GM12878 (cell line): ENCODE measurements at regions not wholly inside any gene's neighbourhood (a gene's known extent, or its start where the extent isn't known, plus 50 kb on each side); places are given as distances from the start of the nearest gene placed in this dataset.
A peak's percentile ranks its signal among the peaks of the same experiment; 100 is the strongest.

Experiments used
- ATF7 ChIP-seq: fragments of 450-650 bp; IDR thresholded peaks from 2 replicates; pipeline ENCODE4 v1.6.1; 2016; ENCODE audit warnings: low read depth, mild to moderate bottlenecking
- BACH1 ChIP-seq: fragments of 450-650 bp; IDR thresholded peaks from 2 replicates; pipeline ENCODE4 v1.6.1; 2017; ENCODE audit warnings: mild to moderate bottlenecking, borderline replicate concordance
- BCL3 ChIP-seq: IDR thresholded peaks from 2 replicates; pipeline ENCODE4 v1.6.1; 2011; ENCODE audit warnings: borderline replicate concordance, low read depth, mild to moderate bottlenecking, moderate library complexity, low read length; ENCODE audit not compliant: insufficient read depth, poor library complexity, severe bottlenecking
- CBFB ChIP-seq: IDR thresholded peaks from 2 replicates; pipeline ENCODE4 v1.6.1; 2016; ENCODE audit warnings: antibody characterized with exemption, low read depth
- CHD2 ChIP-seq: IDR thresholded peaks from 2 replicates; pipeline ENCODE4 v1.6.1; 2011; ENCODE audit warnings: low read depth, low read length, improper control_type of control experiment, borderline replicate concordance
- EGR1 ChIP-seq, 2 experiments: IDR thresholded peaks; 1 replicate in 1 of 2; 2 replicates in 1 of 2; pipeline ENCODE4 v1.6.1; 2011 to 2012; ENCODE audit warnings: low read depth in 2 of 2, low read length in 2 of 2, borderline replicate concordance in 1 of 2, mild to moderate bottlenecking in 1 of 2, moderate library complexity in 1 of 2
- ETV6 ChIP-seq, 2 experiments: fragments of 450-650 bp in 1 of 2; IDR thresholded peaks in 1 of 2; conservative IDR thresholded peaks in 1 of 2; 2 replicates each; pipeline ENCODE4 v1.6.1; 2014; ENCODE audit warnings: antibody characterized with exemption in 1 of 2, borderline replicate concordance in 1 of 2, low read depth in 1 of 2, mild to moderate bottlenecking in 1 of 2, moderate library complexity in 1 of 2
- HDAC2 ChIP-seq: fragments of 200-600 bp; sonication (generic); IDR thresholded peaks from 2 replicates; pipeline ENCODE4 v1.6.1; 2017
- RB1 ChIP-seq: fragments of 450-650 bp; formaldehyde crosslinking; IDR thresholded peaks from 2 replicates; pipeline ENCODE4 v1.6.1; 2017; ENCODE audit warnings: mild to moderate bottlenecking, borderline replicate concordance
- RELB ChIP-seq: fragments of 450-650 bp; IDR thresholded peaks from 2 replicates; pipeline ENCODE4 v1.6.1; 2017; ENCODE audit warnings: low read depth, mild to moderate bottlenecking, moderate library complexity
- RUNX3 ChIP-seq: IDR thresholded peaks from 2 replicates; pipeline ENCODE4 v1.6.1; 2012; ENCODE audit warnings: low read length, inconsistent platforms
- SMAD5 ChIP-seq: IDR thresholded peaks from 2 replicates; pipeline ENCODE4 v1.6.1; 2016; ENCODE audit warnings: antibody characterized with exemption, low read depth
- STAT1 ChIP-seq: fragments of 450-650 bp; conservative IDR thresholded peaks from 2 replicates; pipeline ENCODE4 v1.6.1; 2014; ENCODE audit warnings: antibody characterized with exemption, mild to moderate bottlenecking
- YY1 ChIP-seq: IDR thresholded peaks from 2 replicates; pipeline ENCODE4 v1.6.1; 2011; ENCODE audit warnings: low read depth, mild to moderate bottlenecking, low read length
- ZBED1 ChIP-seq: IDR thresholded peaks from 2 replicates; pipeline ENCODE4 v1.6.1; 2016; ENCODE audit warnings: borderline replicate concordance
- ZBTB11 ChIP-seq: fragments of 450-650 bp; formaldehyde crosslinking; IDR thresholded peaks from 2 replicates; pipeline ENCODE4 v1.5.0; 2022; ENCODE audit warnings: mild to moderate bottlenecking, missing genetic modification characterization
- ZBTB4 ChIP-seq: fragments of 450-650 bp; formaldehyde crosslinking; IDR thresholded peaks from 2 replicates; pipeline ENCODE4 v1.4.0; 2022; ENCODE audit warnings: mild to moderate bottlenecking, moderate library complexity

DNA sequence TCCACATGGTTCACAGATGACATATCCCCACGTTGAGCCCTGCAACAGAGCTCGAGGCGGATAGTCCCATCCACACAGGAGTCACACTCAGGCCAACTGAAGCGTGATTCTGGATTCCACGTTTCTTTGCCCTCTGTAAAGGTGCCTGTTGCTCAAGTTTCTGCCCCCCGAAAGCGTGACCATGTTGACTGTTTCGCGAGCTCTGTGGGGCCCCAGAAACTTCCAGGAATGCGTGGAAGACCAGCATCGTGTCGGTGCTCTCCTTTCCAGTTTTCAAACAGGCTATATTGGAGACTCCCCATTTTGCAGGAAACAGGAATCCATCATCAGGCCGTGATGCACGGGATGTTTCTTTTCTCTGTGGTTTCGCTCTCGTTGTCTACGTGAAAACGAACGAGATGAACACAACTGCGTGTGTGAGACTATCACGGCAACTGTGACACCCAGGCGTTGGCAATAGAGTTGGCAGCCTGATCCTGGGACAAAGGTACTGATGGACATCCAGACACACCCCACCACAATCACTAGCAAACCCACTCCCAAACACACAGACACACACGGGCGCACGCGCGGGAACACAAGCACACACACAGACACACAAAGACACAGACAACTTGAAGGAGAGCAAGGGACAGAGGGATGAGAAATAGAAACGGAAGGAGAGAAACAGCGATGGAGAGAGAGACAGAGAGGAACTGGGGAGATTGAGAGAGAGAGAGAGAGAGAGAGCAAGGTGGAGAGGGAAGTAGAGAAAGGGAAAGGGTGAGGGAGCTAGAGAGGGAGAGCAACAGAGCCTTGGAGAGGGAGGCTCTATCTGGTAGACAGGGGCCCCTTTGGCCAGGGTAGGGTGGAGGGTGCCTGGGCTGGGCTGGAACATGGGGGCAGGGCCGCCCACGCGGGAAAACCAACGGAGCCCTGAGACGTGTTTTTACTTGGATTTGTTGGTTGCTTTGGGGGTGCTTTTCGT lies 1609.3 kb downstream of the SPATA31A7 start (continued):
- TF ChIP-seq STAT1 (0 out of 2 replicates have a peak, but pooled peaks have one; percentile 27), ZBTB4 (0 out of 2 replicates have a peak, but pooled peaks have one; percentile 53), CBFB (0 out of 2 replicates have a peak, but pooled peaks have one; percentile 39), ZBED1 (peak; percentile 73; the same call in 1 of the 2 replicates), EGR1 (IDR thresholded peaks at IDR 0.05; ENCODE audit: borderline replicate concordance in 1 of 2, low read depth in 2 of 2, low read length in 2 of 2) (peak in 1 of 2 experiments; percentile 78; a peak in 2 of 3 replicates), BCL3 (peak; percentile 37), CHD2 (0 out of 2 replicates have a peak, but pooled peaks have one; percentile 42), ZBTB11 (CRISPR knock-in tag) (0 out of 2 replicates have a peak, but pooled peaks have one; percentile 20), HDAC2 (peak; percentile 50; the same call in 1 of the 2 replicates), ATF7 (peak; percentile 68), BACH1 (peak; percentile 68), ETV6 (conservative IDR thresholded peaks at IDR 0.05 in 1 of 2, IDR thresholded peaks at IDR 0.05 in 1 of 2; ENCODE audit: borderline replicate concordance in 1 of 2, low read depth in 1 of 2) (peak in 1 of 2 experiments; percentile 28; a peak in 2 of 4 replicates), SMAD5 (peak; percentile 57; the same call in 1 of the 2 replicates), RB1 (peak; percentile 48; the same call in 1 of the 2 replicates), RELB (peak; percentile 83), RUNX3 (peak; percentile 67), YY1 (0 out of 2 replicates have a peak, but pooled peaks have one; percentile 20)
- TF ChIP-seq, all 136 proteins: peak for 36; not testable (repeated sequence) for 100
